ENCODE measurements at regions not wholly inside any gene's neighbourhood (a gene's known extent, or its start where the extent isn't known, plus 50 kb on each side); places are given as distances from the start of the nearest gene placed in this dataset.

DNA sequence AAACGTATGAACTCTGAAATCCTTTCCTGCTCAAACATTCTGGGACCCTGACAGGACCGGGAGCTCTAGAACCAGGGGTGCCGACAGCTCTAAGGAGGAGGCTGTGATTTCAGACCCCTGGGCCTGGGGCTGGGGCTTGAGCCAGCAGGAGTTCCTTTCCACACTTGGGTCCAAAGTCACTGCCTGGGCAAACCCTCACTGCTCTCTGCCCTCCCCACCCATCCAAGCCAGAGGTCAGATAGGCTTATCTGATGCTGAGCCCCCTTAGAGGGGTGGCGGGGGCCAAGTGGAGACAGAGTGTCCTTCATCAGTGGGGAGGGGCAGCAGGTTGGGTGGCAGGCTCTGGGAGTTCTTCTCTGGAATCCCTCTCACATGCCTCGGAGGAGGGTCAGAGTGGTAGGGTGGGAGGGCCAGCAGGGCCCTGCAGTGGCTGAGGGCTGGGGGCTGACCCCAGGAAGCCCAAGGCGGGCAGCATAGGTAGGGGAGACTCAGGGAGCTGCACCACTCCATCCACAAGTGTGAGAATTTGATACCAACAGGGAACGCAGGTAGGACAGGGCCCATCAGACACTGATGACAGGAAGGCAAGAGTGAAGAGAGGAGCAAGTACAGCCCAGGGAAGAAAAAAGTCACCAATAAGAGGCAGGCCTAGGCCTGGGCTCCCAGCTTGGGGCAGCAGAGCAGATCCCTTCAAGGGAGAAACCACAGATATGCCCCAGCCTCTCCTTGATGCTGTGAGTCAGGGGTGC is 121.0 kb downstream of the MRPL14 start:
- H3K9me3 ChIP-seq = no peaks in the 10 kb centered on the region
- peaks cover 0 to 55% (median 26%) of the 10 kb centered on the region in 3 donors for H3K27me3 ChIP-seq
- 90 to 97% (median 92%) methylated on average over 6 to 7 of the region's 7 CpGs for WGBS, 5 donors
- intact Hi-C loops (cut with DNase I; ENCODE audit: low total_unique reads) = no loop called here
- H3K4me1 ChIP-seq = peaks cover 8 to 43% (median 23%) of the 10 kb centered on the region in 4 donors
- no peak overlapping the region for H3K27ac ChIP-seq
- no peaks in the 10 kb centered on the region for H3K36me3 ChIP-seq
- TF ChIP-seq POLR2A (IDR thresholded peaks at IDR 0.05) = no peak
- TF ChIP-seq EP300 (IDR thresholded peaks at IDR 0.05) = no peak
- TF ChIP-seq, protein P1, sequence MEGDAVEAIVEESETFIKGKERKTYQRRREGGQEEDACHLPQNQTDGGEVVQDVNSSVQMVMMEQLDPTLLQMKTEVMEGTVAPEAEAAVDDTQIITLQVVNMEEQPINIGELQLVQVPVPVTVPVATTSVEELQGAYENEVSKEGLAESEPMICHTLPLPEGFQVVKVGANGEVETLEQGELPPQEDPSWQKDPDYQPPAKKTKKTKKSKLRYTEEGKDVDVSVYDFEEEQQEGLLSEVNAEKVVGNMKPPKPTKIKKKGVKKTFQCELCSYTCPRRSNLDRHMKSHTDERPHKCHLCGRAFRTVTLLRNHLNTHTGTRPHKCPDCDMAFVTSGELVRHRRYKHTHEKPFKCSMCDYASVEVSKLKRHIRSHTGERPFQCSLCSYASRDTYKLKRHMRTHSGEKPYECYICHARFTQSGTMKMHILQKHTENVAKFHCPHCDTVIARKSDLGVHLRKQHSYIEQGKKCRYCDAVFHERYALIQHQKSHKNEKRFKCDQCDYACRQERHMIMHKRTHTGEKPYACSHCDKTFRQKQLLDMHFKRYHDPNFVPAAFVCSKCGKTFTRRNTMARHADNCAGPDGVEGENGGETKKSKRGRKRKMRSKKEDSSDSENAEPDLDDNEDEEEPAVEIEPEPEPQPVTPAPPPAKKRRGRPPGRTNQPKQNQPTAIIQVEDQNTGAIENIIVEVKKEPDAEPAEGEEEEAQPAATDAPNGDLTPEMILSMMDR (IDR thresholded peaks at IDR 0.05) = no peak
- no peak for TF ChIP-seq POLR2AphosphoS5 (IDR thresholded peaks at IDR 0.05)
- no peak for DNase-seq
- no peak overlapping the region for H3K4me3 ChIP-seq

DNA sequence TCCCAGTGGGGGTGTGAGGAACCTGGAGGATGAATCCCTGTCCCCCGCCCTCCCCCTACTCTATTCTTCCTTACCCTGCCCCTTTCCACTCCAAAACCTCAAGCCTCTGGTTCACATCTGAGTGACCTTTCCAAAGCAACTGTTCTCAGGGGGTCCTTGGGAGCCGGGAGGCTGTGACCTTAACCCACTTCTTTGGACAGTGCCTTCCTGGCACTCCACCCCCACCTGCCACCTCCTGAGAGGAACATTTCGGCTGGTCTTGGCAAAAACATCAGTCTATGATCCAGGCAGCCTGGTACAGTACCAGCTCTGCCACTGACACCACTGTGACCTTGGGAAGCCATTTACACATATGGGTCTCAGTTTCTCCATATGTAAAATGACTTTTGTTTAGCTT is 121.7 kb downstream of the MRPL14 start:
- H3K4me1 ChIP-seq = peaks cover 8 to 36% (median 21%) of the 10 kb centered on the region in 4 donors
- H3K36me3 ChIP-seq = no peaks in the 10 kb centered on the region
- TF ChIP-seq, protein P1 (IDR thresholded peaks at IDR 0.05) = no peak
- TF ChIP-seq POLR2A (IDR thresholded peaks at IDR 0.05) (no peak), POLR2AphosphoS5 (IDR thresholded peaks at IDR 0.05) (no peak), EP300 (IDR thresholded peaks at IDR 0.05) (no peak)
- H3K27me3 ChIP-seq = peaks cover 0 to 63% (median 26%) of the 10 kb centered on the region in 3 donors
- H3K9me3 ChIP-seq = no peaks in the 10 kb centered on the region
- no peak overlapping the region for H3K4me3 ChIP-seq
- intact Hi-C loops (cut with DNase I; ENCODE audit: low total_unique reads) = no loop called here
- no peak for DNase-seq
- H3K27ac ChIP-seq = no peak overlapping the region
- WGBS, 5 donors = 70 to 86% (median 80%) methylated on average over 3 of the region's 3 CpGs

DNA sequence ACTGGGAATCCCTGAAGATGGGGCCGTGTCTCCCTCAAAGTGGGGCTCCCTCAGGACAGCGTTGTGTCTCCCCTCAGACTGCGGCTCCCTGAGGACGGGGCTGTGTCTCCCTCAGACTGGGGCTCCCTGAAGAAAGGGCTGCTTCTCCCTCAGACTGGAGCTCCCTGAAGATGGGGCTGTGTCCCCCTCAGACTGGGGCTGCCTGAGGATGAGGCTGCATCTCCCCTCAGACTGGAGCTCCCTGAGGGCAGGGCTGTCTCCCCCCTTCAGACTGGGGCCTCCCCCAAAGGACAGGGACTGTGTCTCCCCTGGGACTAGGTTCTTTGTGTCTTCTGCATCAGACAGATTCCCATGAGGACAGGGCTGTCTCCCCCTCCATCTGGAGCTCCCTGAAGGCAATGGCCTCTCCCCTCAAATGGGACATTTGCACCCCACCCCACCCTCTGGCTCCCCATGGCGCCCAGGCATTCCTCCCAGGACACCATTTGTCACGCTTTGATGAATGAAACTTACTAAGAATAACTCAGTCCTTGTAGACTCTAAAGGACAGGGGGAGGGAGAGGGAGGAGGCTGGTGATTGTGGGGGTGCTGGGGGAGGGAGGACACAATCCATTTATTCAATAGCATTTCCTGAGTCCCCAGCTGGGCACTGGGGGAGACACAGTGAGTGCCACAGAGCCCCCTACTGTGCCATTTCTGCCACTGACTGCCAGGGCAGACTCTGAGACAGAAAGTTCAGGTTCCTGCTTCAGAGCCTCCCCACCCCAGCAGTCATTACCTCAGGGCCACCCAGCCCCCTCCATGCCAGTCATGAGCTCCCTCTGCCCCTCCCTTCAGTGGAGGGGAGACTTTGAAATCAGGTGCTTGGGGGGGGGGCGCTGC is 122.4 kb downstream of the MRPL14 start:
- H3K4me1 ChIP-seq = peaks cover 8 to 29% (median 18%) of the 10 kb centered on the region in 4 donors
- no peak overlapping the region for H3K27ac ChIP-seq
- no peak overlapping the region for H3K4me3 ChIP-seq
- 53 to 73% (median 62%) methylated on average over 3 to 7 of the region's 7 CpGs for WGBS, 5 donors
- TF ChIP-seq, protein P1 (IDR thresholded peaks at IDR 0.05) = no peak
- TF ChIP-seq POLR2AphosphoS5 (IDR thresholded peaks at IDR 0.05) = no peak
- no peak for TF ChIP-seq EP300 (IDR thresholded peaks at IDR 0.05)
- TF ChIP-seq POLR2A (IDR thresholded peaks at IDR 0.05) = no peak
- intact Hi-C loops (cut with DNase I; ENCODE audit: low total_unique reads) = no loop called here
- H3K27me3 ChIP-seq = peaks cover 0 to 68% (median 26%) of the 10 kb centered on the region in 3 donors
- no peaks in the 10 kb centered on the region for H3K36me3 ChIP-seq
- H3K9me3 ChIP-seq = no peaks in the 10 kb centered on the region
- DNase-seq = peak in 1 of 2 donors; percentile 64

DNA sequence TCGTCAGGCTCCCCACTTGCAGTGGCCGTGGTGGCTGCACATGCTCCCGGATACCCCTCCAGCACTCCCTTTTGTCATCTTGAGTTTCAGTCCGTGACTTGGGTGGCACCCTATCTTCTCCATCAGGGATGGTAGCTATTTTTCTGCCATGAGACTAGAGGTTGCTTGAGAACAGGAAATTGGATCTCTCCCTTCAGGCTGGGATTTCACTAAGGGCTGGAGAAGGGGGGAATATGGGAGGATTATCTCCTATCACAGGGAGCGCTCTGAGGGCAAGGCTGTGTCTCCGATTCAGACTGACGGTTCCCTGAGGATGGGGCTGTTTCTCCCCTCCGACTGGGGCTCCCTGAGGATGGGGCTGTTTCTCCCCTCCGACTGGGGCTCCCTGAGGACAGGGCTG is 123.1 kb downstream of the MRPL14 start:
- intact Hi-C loops (cut with DNase I; ENCODE audit: low total_unique reads) = no loop called here
- DNase-seq = no peak
- H3K36me3 ChIP-seq = no peaks in the 10 kb centered on the region
- TF ChIP-seq, protein P1 (IDR thresholded peaks at IDR 0.05) = no peak
- TF ChIP-seq POLR2A (IDR thresholded peaks at IDR 0.05) (no peak), POLR2AphosphoS5 (IDR thresholded peaks at IDR 0.05) (no peak), EP300 (IDR thresholded peaks at IDR 0.05) (no peak)
- 82 to 94% (median 84%) methylated on average over 7 to 9 of the region's 9 CpGs for WGBS, 5 donors
- peaks cover 8 to 27% (median 17%) of the 10 kb centered on the region in 4 donors for H3K4me1 ChIP-seq
- H3K27me3 ChIP-seq = peaks cover 0 to 68% (median 26%) of the 10 kb centered on the region in 3 donors
- no peak overlapping the region for H3K27ac ChIP-seq
- no peak overlapping the region for H3K4me3 ChIP-seq
- H3K9me3 ChIP-seq = no peaks in the 10 kb centered on the region
